Inflammatory macrophage (primary cell): ENCODE measurements at regions not wholly inside any gene's neighbourhood (a gene's known extent, or its start where the extent isn't known, plus 50 kb on each side); places are given as distances from the start of the nearest gene placed in this dataset.
"Not testable (repeated sequence)": the region's sequence is repeated elsewhere in the genome, so short reads cannot be mapped to it uniquely, and the experiment has no call there.

Experiments used
- DNase-seq, 2 donors: peaks; one replicate each; pipeline ENCODE4 v3.0.0-alpha.2; 2020 to 2022

GRCh38 chr12:89765959-89766824 lies 57.6 kb upstream of the ATP2B1 start:
- no peak for DNase-seq

- DNase-seq: not testable (repeated sequence)
Measured at GRCh38 chr12:89764164-89764563, 55.5 kb upstream of the ATP2B1 start.

- DNase-seq: peak; percentile 65 to 71
Measured at GRCh38 chr12:89762498-89763170, 54.0 kb upstream of the ATP2B1 start.

- DNase-seq: peak in 1 of 2 donors; percentile 54
Measured at GRCh38 chr12:89760783-89761182, 52.1 kb upstream of the ATP2B1 start.
